Nephron (organoid): ENCODE measurements at regions not wholly inside any gene's neighbourhood (a gene's known extent, or its start where the extent isn't known, plus 50 kb on each side); places are given as distances from the start of the nearest gene placed in this dataset.

Experiments used
- H3K27ac Mint-ChIP-seq, 3 experiments: 2 replicates each; pipeline ENCODE4 v1.8.0; 2020; ENCODE audit warnings: mixed read lengths in 3 of 3, mild to moderate bottlenecking in 2 of 3, moderate library complexity in 1 of 3
- H3K27me3 Mint-ChIP-seq: 2 replicates; pipeline ENCODE4 v1.8.0; 2021; ENCODE audit warnings: low read depth, mild to moderate bottlenecking, moderate library complexity, mixed read lengths
- H3K36me3 Mint-ChIP-seq: 2 replicates; pipeline ENCODE4 v1.8.0; 2020; ENCODE audit warnings: low read depth, mixed read lengths
- H3K4me1 Mint-ChIP-seq: 2 replicates; pipeline ENCODE4 v1.8.0; 2020; ENCODE audit warnings: mixed read lengths
- H3K4me3 Mint-ChIP-seq, 3 experiments: 2 replicates each; pipeline ENCODE4 v1.8.0; 2020; ENCODE audit warnings: mild to moderate bottlenecking in 3 of 3, mixed read lengths in 3 of 3, moderate library complexity in 2 of 3
- H3K9me3 Mint-ChIP-seq: 2 replicates; pipeline ENCODE4 v1.8.0; 2020; ENCODE audit warnings: mixed read lengths
- TF ChIP-seq, protein P1 (sequence below), 3 experiments: fragments of 200-600 bp; sonication (generic); IDR thresholded peaks; one replicate each; pipeline ENCODE4 v1.5.0; 2021; ENCODE audit warnings: antibody characterized with exemption in 3 of 3; ENCODE audit not compliant: unreplicated experiment in 3 of 3

DNA sequence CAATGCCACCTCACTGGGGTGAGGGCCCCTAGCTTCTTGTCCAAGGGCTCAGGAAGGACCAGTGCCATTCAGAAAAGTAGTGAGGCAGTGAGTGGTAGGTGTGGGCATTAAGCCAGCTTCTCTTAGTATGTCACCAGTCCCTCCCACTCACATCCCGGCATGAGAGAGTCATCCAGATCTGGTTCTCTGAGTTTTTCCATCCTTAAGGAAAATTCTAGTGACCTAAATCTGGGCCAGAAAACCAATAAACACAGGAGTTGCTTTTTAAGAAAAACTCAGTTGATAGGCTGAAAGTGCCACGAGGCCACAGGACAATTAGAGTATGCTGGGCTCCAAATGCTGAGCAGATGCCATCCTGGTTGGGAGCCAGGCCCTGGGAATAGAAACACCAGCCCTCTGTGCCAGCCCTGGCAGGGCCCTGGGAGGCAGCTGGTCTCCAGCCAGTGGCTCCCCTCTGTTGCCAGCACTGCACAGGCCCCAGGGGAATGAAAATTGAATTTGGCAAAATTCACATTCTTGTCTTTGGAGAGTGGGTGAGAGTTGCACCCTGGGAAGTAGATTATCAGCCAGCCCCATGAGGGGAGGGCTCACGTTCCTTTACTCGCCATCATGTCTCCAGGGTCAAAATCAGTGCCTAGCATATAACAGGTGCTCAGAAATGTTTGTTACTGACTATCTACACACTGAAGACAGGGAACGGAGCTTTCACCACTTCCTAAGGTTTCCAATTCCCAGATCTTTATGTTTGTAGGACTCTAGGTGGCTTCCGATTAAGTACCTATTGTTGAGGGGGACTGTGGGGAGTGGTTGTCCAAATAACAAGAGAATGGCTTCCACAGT, 52.8 kb downstream of the FAM43A start:
- peaks cover 3% of the 10 kb centered on the region for H3K9me3 Mint-ChIP-seq
- no peak overlapping the region for H3K4me3 Mint-ChIP-seq
- no peak overlapping the region for H3K27ac Mint-ChIP-seq
- H3K4me1 Mint-ChIP-seq, result peaks cover 7% of the 10 kb centered on the region
- H3K27me3 Mint-ChIP-seq, result peaks cover 25% of the 10 kb centered on the region
- H3K36me3 Mint-ChIP-seq, result no peaks in the 10 kb centered on the region
- TF ChIP-seq, protein P1, sequence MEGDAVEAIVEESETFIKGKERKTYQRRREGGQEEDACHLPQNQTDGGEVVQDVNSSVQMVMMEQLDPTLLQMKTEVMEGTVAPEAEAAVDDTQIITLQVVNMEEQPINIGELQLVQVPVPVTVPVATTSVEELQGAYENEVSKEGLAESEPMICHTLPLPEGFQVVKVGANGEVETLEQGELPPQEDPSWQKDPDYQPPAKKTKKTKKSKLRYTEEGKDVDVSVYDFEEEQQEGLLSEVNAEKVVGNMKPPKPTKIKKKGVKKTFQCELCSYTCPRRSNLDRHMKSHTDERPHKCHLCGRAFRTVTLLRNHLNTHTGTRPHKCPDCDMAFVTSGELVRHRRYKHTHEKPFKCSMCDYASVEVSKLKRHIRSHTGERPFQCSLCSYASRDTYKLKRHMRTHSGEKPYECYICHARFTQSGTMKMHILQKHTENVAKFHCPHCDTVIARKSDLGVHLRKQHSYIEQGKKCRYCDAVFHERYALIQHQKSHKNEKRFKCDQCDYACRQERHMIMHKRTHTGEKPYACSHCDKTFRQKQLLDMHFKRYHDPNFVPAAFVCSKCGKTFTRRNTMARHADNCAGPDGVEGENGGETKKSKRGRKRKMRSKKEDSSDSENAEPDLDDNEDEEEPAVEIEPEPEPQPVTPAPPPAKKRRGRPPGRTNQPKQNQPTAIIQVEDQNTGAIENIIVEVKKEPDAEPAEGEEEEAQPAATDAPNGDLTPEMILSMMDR (IDR thresholded peaks at IDR 0.05; ENCODE audit: unreplicated experiment in 3 of 3), result no peak

DNA sequence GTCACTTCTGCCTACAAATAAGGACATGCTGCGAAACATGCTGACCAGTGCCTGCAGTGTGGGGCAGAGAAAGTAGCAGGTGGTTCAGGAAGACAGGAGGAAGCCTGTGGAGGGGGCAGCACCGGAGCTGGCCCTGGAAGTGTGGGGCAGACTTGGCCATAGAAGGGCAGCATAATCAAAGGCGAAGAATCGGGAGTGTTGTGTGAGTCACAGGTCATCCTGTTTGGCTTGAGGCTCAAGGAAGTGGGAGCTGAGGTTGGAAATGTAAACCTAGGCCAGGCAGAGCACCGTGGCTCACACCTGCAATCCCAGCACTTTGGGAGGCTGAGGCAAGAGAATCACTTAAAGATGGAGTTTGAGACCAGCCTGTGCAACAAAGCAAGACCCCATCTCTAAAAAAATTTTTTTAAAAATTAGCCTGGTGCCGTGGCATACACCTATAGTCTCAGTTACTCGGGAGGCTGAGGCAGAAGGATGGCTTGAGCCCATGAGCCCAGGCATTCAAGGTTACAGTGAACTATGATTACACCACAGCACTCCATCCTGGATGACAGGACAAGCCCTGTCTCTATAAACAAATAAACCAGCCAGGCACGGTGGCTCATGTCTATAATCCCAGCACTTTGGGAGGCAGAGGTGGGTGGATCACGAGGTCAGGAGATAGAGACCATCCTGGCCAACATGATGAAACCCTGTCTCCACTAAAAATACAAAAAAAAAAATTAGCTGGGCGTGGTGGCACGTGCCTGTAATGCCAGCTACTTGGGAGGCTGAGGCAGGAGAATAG, 54.0 kb downstream of the FAM43A start:
- H3K4me3 Mint-ChIP-seq, result no peak overlapping the region
- TF ChIP-seq, protein P1 (IDR thresholded peaks at IDR 0.05; ENCODE audit: unreplicated experiment in 3 of 3), result no peak
- H3K27me3 Mint-ChIP-seq, result peaks cover 25% of the 10 kb centered on the region
- H3K27ac Mint-ChIP-seq, result no peak overlapping the region
- H3K4me1 Mint-ChIP-seq, result peaks cover 7% of the 10 kb centered on the region
- no peaks in the 10 kb centered on the region for H3K36me3 Mint-ChIP-seq
- H3K9me3 Mint-ChIP-seq, result peaks cover 3% of the 10 kb centered on the region

DNA sequence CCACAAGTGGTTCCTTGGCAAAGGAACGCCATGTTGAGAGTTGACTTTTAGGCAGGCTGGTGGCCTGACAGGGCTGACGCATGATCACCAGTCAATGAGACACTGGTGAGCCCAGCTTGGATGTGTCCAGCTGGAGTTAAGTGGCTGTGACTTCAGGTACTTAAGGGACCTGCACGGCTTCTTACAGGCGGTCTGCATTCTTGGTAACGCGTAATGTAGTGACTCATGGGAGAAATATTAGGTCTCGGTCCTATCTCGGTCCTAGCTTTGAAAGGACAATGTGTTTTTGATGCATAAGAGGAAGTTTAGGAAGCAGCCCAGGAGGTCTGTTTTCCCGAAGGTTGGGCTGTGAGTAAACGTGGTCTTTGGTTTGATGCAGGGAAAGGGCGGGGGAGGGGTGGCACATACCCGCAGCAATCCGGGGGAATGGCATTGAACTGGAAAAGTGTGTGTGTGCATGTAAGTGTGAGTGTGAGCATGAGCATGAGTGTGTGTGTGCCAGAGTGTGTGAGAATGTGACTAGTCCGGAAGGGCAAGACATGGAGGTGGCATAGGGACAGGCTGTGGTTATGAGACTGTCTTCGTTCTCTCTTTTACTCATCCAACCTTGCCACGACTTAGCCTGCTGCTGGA, 55.3 kb downstream of the FAM43A start:
- TF ChIP-seq, protein P1 (IDR thresholded peaks at IDR 0.05; ENCODE audit: unreplicated experiment in 3 of 3), result no peak
- no peaks in the 10 kb centered on the region for H3K9me3 Mint-ChIP-seq
- H3K36me3 Mint-ChIP-seq, result no peaks in the 10 kb centered on the region
- H3K27me3 Mint-ChIP-seq, result peaks cover 35% of the 10 kb centered on the region
- H3K4me1 Mint-ChIP-seq, result peaks cover 7% of the 10 kb centered on the region
- no peak overlapping the region for H3K27ac Mint-ChIP-seq
- no peak overlapping the region for H3K4me3 Mint-ChIP-seq

DNA sequence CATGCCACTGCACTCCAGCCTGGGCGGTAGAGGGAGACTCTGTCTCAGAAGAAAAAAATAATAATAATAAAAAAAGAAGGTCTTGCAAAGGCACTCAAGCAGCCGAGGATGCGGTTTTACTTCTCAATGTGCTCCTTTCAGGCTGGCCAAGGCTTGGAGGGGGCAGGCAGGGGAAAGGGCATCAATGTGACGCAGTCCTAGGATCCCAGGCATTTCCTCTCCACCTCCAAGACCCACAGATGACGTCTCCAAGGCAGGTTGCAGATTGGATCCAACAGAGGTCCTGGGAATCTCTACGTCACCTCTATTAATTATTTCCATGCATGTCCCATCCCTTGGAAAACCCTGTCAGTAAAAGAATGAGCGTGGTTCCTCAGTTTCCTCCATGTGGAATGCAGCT, 56.2 kb downstream of the FAM43A start:
- TF ChIP-seq, protein P1 (IDR thresholded peaks at IDR 0.05; ENCODE audit: unreplicated experiment in 3 of 3), result no peak
- Mint-ChIP-seq H3K4me3 (no peak overlapping the region), H3K9me3 (no peaks in the 10 kb centered on the region), H3K4me1 (peaks cover 7% of the 10 kb centered on the region), H3K27ac (no peak overlapping the region), H3K36me3 (no peaks in the 10 kb centered on the region), H3K27me3 (peaks cover 36% of the 10 kb centered on the region)

DNA sequence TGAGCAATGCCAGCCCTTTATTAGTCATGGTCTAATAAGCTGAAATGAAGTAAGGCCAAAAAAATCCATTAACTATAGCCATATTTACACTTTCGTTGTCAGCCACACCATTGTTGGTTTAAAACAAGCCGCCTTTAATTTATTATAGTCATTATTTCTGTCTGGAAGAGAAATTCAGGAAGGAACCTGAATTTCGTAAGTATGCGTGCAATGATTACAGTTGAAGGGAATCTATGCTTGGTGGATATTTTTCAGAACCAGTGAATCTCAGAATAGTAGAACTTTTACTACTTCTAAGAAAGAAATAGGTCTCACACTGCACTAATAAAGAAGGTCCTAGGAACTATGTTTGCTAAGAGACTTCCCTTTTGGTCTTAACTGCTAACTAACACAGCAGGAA, 59.1 kb downstream of the FAM43A start:
- Mint-ChIP-seq H3K36me3 (no peaks in the 10 kb centered on the region), H3K4me1 (peaks cover 14% of the 10 kb centered on the region), H3K4me3 (no peak overlapping the region), H3K27me3 (peaks cover 50% of the 10 kb centered on the region), H3K9me3 (no peaks in the 10 kb centered on the region), H3K27ac (no peak overlapping the region)
- TF ChIP-seq, protein P1 (IDR thresholded peaks at IDR 0.05; ENCODE audit: unreplicated experiment in 3 of 3), result no peak
